NB4 (cell line): ENCODE measurements at regions not wholly inside any gene's neighbourhood (a gene's known extent, or its start where the extent isn't known, plus 50 kb on each side); places are given as distances from the start of the nearest gene placed in this dataset.

Experiments
- POLR2A ChIP-seq: IDR thresholded peaks from 2 replicates; pipeline ENCODE4 v1.6.1; 2011; ENCODE audit warnings: mild to moderate bottlenecking; ENCODE audit not compliant: insufficient read length; ENCODE audit errors: extremely low read depth
- TF ChIP-seq, protein P1 (sequence below): IDR thresholded peaks from one replicate; pipeline ENCODE4 v1.5.1; 2012; ENCODE audit warnings: low read depth, low read length
- TF ChIP-seq, protein P2 (sequence below): IDR thresholded peaks from 2 replicates; pipeline ENCODE4 v1.6.1; 2011; ENCODE audit warnings: low read depth, low read length

DNA sequence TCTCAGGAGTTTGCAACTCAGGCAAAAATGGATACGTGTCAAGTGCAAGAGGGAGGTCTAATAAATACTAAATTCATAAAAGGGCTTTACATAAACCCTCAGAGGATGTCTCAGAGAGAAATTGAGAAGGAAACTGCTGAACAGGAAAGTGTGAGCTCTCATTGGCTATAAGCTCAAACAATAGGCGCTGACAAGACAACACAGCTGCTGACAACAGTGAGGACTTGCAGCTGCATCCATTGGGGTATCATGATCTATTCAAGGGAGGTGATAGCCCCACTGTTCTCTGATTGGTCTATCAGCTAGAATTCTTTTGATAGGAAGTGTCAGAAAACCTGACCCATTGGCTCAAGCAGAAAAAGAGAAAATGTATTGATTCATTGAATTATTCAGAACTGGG is 187.2 kb downstream of the CBLN1 start:
- TF ChIP-seq, protein P1, sequence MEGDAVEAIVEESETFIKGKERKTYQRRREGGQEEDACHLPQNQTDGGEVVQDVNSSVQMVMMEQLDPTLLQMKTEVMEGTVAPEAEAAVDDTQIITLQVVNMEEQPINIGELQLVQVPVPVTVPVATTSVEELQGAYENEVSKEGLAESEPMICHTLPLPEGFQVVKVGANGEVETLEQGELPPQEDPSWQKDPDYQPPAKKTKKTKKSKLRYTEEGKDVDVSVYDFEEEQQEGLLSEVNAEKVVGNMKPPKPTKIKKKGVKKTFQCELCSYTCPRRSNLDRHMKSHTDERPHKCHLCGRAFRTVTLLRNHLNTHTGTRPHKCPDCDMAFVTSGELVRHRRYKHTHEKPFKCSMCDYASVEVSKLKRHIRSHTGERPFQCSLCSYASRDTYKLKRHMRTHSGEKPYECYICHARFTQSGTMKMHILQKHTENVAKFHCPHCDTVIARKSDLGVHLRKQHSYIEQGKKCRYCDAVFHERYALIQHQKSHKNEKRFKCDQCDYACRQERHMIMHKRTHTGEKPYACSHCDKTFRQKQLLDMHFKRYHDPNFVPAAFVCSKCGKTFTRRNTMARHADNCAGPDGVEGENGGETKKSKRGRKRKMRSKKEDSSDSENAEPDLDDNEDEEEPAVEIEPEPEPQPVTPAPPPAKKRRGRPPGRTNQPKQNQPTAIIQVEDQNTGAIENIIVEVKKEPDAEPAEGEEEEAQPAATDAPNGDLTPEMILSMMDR = no peak
- no peak for TF ChIP-seq POLR2A
- TF ChIP-seq, protein P2, sequence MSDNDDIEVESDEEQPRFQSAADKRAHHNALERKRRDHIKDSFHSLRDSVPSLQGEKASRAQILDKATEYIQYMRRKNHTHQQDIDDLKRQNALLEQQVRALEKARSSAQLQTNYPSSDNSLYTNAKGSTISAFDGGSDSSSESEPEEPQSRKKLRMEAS = no peak
